ENCODE measurements at regions not wholly inside any gene's neighbourhood (a gene's known extent, or its start where the extent isn't known, plus 50 kb on each side); places are given as distances from the start of the nearest gene placed in this dataset.
"Not testable (repeated sequence)": the region's sequence is repeated elsewhere in the genome, so short reads cannot be mapped to it uniquely, and the experiment has no call there.

DNA sequence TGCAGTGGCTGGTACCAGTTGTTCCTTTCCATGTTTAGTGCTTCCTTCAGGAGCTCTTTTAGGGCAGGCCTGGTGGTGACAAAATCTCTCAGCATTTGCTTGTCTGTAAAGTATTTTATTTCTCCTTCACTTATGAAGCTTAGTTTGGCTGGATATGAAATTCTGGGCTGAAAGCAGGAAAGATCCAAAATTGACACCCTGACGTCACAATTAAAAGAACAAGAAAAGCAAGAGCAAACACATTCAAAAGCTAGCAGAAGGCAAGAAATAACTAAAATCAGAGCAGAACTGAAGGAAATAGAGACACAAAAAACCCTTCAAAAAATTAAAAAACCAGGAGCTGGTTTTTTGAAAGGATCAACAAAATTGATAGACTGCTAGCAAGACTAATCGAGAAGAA is 382.4 kb upstream of the PTCHD4 start:
- H3K79me1 ChIP-seq (replicated peaks; ENCODE audit: low read length, poor library complexity, severe bottlenecking); H3K27ac ChIP-seq (ENCODE audit: low read length, poor library complexity, severe bottlenecking); H2BK12ac ChIP-seq (ENCODE audit: low read length in 2 of 2); H2AFZ ChIP-seq (ENCODE audit: low read depth, low read length); H3K9me3 ChIP-seq (ENCODE audit: control insufficient read depth, low read length); H3K4me2 ChIP-seq (ENCODE audit: low read length, poor library complexity, severe bottlenecking); H3K27me3 ChIP-seq (ENCODE audit: control insufficient read depth in 1 of 2, insufficient read depth in 1 of 2, low read length in 2 of 2); H2AK5ac ChIP-seq (ENCODE audit: low read length, severe bottlenecking); H2BK15ac ChIP-seq (ENCODE audit: low read depth, poor library complexity, severe bottlenecking); H4K8ac ChIP-seq (ENCODE audit: low read length); H3K9ac ChIP-seq (ENCODE audit: low read length); H2BK120ac ChIP-seq (ENCODE audit: low read depth, low read length); H3K36me3 ChIP-seq (ENCODE audit: control insufficient read depth in 1 of 2, insufficient read depth in 2 of 2, low read depth in 1 of 2, low read length in 2 of 2); H2BK5ac ChIP-seq (ENCODE audit: low read depth, low read length, poor library complexity, severe bottlenecking); H3K4ac ChIP-seq (ENCODE audit: low read depth in 1 of 2, low read length in 2 of 2); H3K4me1 ChIP-seq (ENCODE audit: control insufficient read depth, insufficient read depth, low read depth, low read length); H3K4me3 ChIP-seq (ENCODE audit: insufficient read depth in 1 of 2, low read depth in 1 of 2, low read length in 2 of 2); H3K18ac ChIP-seq (ENCODE audit: low read depth in 1 of 2, low read length in 2 of 2); H4K91ac ChIP-seq (ENCODE audit: low read length); DNase-seq; H3K14ac ChIP-seq (ENCODE audit: low read length in 2 of 2); H3K23ac ChIP-seq (ENCODE audit: low read length in 2 of 2): not testable (repeated sequence)
- no CpG with 5 or more reads among the region's 2 CpGs for WGBS

GRCh38 chr6:48490658-48491057 is 379.7 kb upstream of the PTCHD4 start:
- H3K9me3 ChIP-seq (ENCODE audit: control insufficient read depth, low read length) = no peaks in the 10 kb centered on the region
- H3K4me3 ChIP-seq (ENCODE audit: insufficient read depth in 1 of 2, low read depth in 1 of 2, low read length in 2 of 2) = no peak overlapping the region
- no peak overlapping the region for H2BK15ac ChIP-seq (ENCODE audit: low read depth, poor library complexity, severe bottlenecking)
- no peak overlapping the region for H3K18ac ChIP-seq (ENCODE audit: low read depth in 1 of 2, low read length in 2 of 2)
- H4K91ac ChIP-seq (ENCODE audit: low read length) = no peak overlapping the region
- no peaks in the 10 kb centered on the region for H3K79me1 ChIP-seq (replicated peaks; ENCODE audit: low read length, poor library complexity, severe bottlenecking)
- no peak for DNase-seq
- no peak overlapping the region for H3K4ac ChIP-seq (ENCODE audit: low read depth in 1 of 2, low read length in 2 of 2)
- H3K23ac ChIP-seq (ENCODE audit: low read length in 2 of 2) = no peak overlapping the region
- H3K4me1 ChIP-seq (ENCODE audit: control insufficient read depth, insufficient read depth, low read depth, low read length) = no peaks in the 10 kb centered on the region
- no peak overlapping the region for H3K4me2 ChIP-seq (ENCODE audit: low read length, poor library complexity, severe bottlenecking)
- H2AFZ ChIP-seq (ENCODE audit: low read depth, low read length) = no peak overlapping the region
- no peak overlapping the region for H2BK12ac ChIP-seq (ENCODE audit: low read length in 2 of 2)
- H3K36me3 ChIP-seq (ENCODE audit: control insufficient read depth in 1 of 2, insufficient read depth in 2 of 2, low read depth in 1 of 2, low read length in 2 of 2) = no peaks in the 10 kb centered on the region
- H3K14ac ChIP-seq (ENCODE audit: low read length in 2 of 2) = no peak overlapping the region
- H2AK5ac ChIP-seq (ENCODE audit: low read length, severe bottlenecking) = no peak overlapping the region
- H2BK5ac ChIP-seq (ENCODE audit: low read depth, low read length, poor library complexity, severe bottlenecking) = no peak overlapping the region
- no peak overlapping the region for H4K8ac ChIP-seq (ENCODE audit: low read length)
- H3K9ac ChIP-seq (ENCODE audit: low read length) = no peak overlapping the region
- no peak overlapping the region for H3K27ac ChIP-seq (ENCODE audit: low read length, poor library complexity, severe bottlenecking)
- 100% methylated on average over 3 of the region's 4 CpGs for WGBS
- H2BK120ac ChIP-seq (ENCODE audit: low read depth, low read length) = no peak overlapping the region
- H3K27me3 ChIP-seq (ENCODE audit: control insufficient read depth in 1 of 2, insufficient read depth in 1 of 2, low read length in 2 of 2) = no peaks in the 10 kb centered on the region

GRCh38 chr6:48486876-48487275 is 375.9 kb upstream of the PTCHD4 start:
- no peak overlapping the region for H2BK120ac ChIP-seq (ENCODE audit: low read depth, low read length)
- H2BK12ac ChIP-seq (ENCODE audit: low read length in 2 of 2) = no peak overlapping the region
- H2AFZ ChIP-seq (ENCODE audit: low read depth, low read length) = no peak overlapping the region
- no peak overlapping the region for H3K23ac ChIP-seq (ENCODE audit: low read length in 2 of 2)
- H3K27me3 ChIP-seq (ENCODE audit: control insufficient read depth in 1 of 2, insufficient read depth in 1 of 2, low read length in 2 of 2) = no peaks in the 10 kb centered on the region
- no peak overlapping the region for H3K4me2 ChIP-seq (ENCODE audit: low read length, poor library complexity, severe bottlenecking)
- no peak overlapping the region for H3K4ac ChIP-seq (ENCODE audit: low read depth in 1 of 2, low read length in 2 of 2)
- H2BK15ac ChIP-seq (ENCODE audit: low read depth, poor library complexity, severe bottlenecking) = no peak overlapping the region
- H3K9ac ChIP-seq (ENCODE audit: low read length) = no peak overlapping the region
- no peak overlapping the region for H2BK5ac ChIP-seq (ENCODE audit: low read depth, low read length, poor library complexity, severe bottlenecking)
- no peak overlapping the region for H3K14ac ChIP-seq (ENCODE audit: low read length in 2 of 2)
- no peaks in the 10 kb centered on the region for H3K9me3 ChIP-seq (ENCODE audit: control insufficient read depth, low read length)
- H2AK5ac ChIP-seq (ENCODE audit: low read length, severe bottlenecking) = no peak overlapping the region
- H3K4me3 ChIP-seq (ENCODE audit: insufficient read depth in 1 of 2, low read depth in 1 of 2, low read length in 2 of 2) = no peak overlapping the region
- H3K4me1 ChIP-seq (ENCODE audit: control insufficient read depth, insufficient read depth, low read depth, low read length) = no peaks in the 10 kb centered on the region
- H4K8ac ChIP-seq (ENCODE audit: low read length) = no peak overlapping the region
- DNase-seq = peak; percentile 5
- H3K79me1 ChIP-seq (replicated peaks; ENCODE audit: low read length, poor library complexity, severe bottlenecking) = no peaks in the 10 kb centered on the region
- no peak overlapping the region for H3K27ac ChIP-seq (ENCODE audit: low read length, poor library complexity, severe bottlenecking)
- H3K36me3 ChIP-seq (ENCODE audit: control insufficient read depth in 1 of 2, insufficient read depth in 2 of 2, low read depth in 1 of 2, low read length in 2 of 2) = no peaks in the 10 kb centered on the region
- 86% methylated on average over 2 of the region's 3 CpGs for WGBS
- no peak overlapping the region for H3K18ac ChIP-seq (ENCODE audit: low read depth in 1 of 2, low read length in 2 of 2)
- H4K91ac ChIP-seq (ENCODE audit: low read length) = no peak overlapping the region

GRCh38 chr6:48486373-48486772 is 375.4 kb upstream of the PTCHD4 start:
- H3K4ac ChIP-seq (ENCODE audit: low read depth in 1 of 2, low read length in 2 of 2) = no peak overlapping the region
- WGBS = 90% methylated on average over 1 of the region's 3 CpGs
- H2AFZ ChIP-seq (ENCODE audit: low read depth, low read length) = no peak overlapping the region

More at GRCh38 chr6:48486373-48486772, 375.4 kb upstream of the PTCHD4 start:
- Histone ChIP-seq H3K23ac (ENCODE audit: low read length in 2 of 2) (no peak overlapping the region), H3K79me1 (replicated peaks; ENCODE audit: low read length, poor library complexity, severe bottlenecking) (no peaks in the 10 kb centered on the region), H4K91ac (ENCODE audit: low read length) (no peak overlapping the region), H3K4me3 (ENCODE audit: insufficient read depth in 1 of 2, low read depth in 1 of 2, low read length in 2 of 2) (no peak overlapping the region), H3K9ac (ENCODE audit: low read length) (no peak overlapping the region), H3K27ac (ENCODE audit: low read length, poor library complexity, severe bottlenecking) (no peak overlapping the region), H2BK5ac (ENCODE audit: low read depth, low read length, poor library complexity, severe bottlenecking) (no peak overlapping the region), H3K4me2 (ENCODE audit: low read length, poor library complexity, severe bottlenecking) (no peak overlapping the region), H4K8ac (ENCODE audit: low read length) (no peak overlapping the region), H3K9me3 (ENCODE audit: control insufficient read depth, low read length) (no peaks in the 10 kb centered on the region), H3K4me1 (ENCODE audit: control insufficient read depth, insufficient read depth, low read depth, low read length) (no peaks in the 10 kb centered on the region), H3K14ac (ENCODE audit: low read length in 2 of 2) (no peak overlapping the region), H2BK120ac (ENCODE audit: low read depth, low read length) (no peak overlapping the region), H3K36me3 (ENCODE audit: control insufficient read depth in 1 of 2, insufficient read depth in 2 of 2, low read depth in 1 of 2, low read length in 2 of 2) (no peaks in the 10 kb centered on the region), H2BK15ac (ENCODE audit: low read depth, poor library complexity, severe bottlenecking) (no peak overlapping the region), H3K27me3 (ENCODE audit: control insufficient read depth in 1 of 2, insufficient read depth in 1 of 2, low read length in 2 of 2) (no peaks in the 10 kb centered on the region), H2BK12ac (ENCODE audit: low read length in 2 of 2) (no peak overlapping the region), H3K18ac (ENCODE audit: low read depth in 1 of 2, low read length in 2 of 2) (no peak overlapping the region), H2AK5ac (ENCODE audit: low read length, severe bottlenecking) (no peak overlapping the region)
- DNase-seq = no peak
